GM13976 (cell line): ENCODE measurements at regions not wholly inside any gene's neighbourhood (a gene's known extent, or its start where the extent isn't known, plus 50 kb on each side); places are given as distances from the start of the nearest gene placed in this dataset.

Source experiments
- DNase-seq: peaks from one replicate; pipeline ENCODE4 v3.0.0; 2012; ENCODE audit warnings: low spot score
- in situ Hi-C: fragments of 300-500 bp; cut with MboI; formaldehyde crosslinking; loops from one replicate; pipeline ENCODE4 v1.12.0; 2022; ENCODE audit warnings: low sequenced_read_pairs, mixed read lengths, inconsistent platforms; ENCODE audit not compliant: unreplicated experiment
- TF ChIP-seq, protein P1 (sequence below): IDR thresholded peaks from 2 replicates; pipeline ENCODE4 v1.5.1; 2012; ENCODE audit warnings: borderline replicate concordance, mild to moderate bottlenecking; ENCODE audit not compliant: insufficient read depth; ENCODE audit errors: extremely low read depth, missing control alignments, control extremely low read depth

DNA sequence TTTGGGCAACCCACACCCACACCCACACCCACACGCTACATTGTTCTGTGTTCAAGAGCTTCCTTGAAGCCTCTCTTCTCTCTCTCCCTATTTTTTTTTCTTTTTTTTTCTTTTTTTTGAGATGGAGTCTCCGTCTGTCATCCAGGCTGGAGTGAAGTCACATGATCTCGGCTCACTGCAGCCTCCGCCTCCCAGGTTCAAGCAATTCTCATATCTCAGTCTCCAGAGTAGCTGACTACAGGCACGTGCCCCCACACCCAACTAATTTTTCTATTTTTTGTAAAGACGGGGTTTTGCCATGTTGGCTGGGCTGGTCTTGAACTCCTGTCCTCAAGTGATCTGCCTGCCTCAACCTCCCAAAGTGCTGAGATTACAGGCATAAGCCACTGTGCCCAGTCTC is 271.1 kb downstream of the SHQ1 start:
- in situ Hi-C loops = no loop called here
- DNase-seq = no peak

DNA sequence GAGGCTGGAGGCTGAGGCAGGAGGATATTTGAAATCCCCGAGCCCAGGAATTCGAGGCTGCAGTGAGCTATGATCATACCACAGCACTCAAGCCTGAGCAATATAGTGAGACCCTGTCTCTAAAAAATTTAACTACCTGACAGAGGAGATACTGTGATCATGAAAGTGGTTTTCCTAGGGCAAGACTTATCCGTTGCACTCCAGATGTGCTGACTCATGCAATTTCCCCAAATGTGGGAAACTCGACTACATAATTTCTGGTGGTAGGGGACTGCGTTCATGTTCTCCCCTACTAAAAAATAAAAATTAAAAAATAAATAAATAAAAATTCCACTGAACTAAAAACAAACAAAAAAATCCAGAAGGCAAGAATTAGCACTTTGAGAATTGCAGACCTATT is 271.7 kb downstream of the SHQ1 start:
- DNase-seq = no peak
- TF ChIP-seq, protein P1, sequence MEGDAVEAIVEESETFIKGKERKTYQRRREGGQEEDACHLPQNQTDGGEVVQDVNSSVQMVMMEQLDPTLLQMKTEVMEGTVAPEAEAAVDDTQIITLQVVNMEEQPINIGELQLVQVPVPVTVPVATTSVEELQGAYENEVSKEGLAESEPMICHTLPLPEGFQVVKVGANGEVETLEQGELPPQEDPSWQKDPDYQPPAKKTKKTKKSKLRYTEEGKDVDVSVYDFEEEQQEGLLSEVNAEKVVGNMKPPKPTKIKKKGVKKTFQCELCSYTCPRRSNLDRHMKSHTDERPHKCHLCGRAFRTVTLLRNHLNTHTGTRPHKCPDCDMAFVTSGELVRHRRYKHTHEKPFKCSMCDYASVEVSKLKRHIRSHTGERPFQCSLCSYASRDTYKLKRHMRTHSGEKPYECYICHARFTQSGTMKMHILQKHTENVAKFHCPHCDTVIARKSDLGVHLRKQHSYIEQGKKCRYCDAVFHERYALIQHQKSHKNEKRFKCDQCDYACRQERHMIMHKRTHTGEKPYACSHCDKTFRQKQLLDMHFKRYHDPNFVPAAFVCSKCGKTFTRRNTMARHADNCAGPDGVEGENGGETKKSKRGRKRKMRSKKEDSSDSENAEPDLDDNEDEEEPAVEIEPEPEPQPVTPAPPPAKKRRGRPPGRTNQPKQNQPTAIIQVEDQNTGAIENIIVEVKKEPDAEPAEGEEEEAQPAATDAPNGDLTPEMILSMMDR = no peak
- in situ Hi-C loops = no loop called here

More for the DNA sequence above, 271.1 kb downstream of the SHQ1 start:
- TF ChIP-seq, protein P1 = no peak

DNA sequence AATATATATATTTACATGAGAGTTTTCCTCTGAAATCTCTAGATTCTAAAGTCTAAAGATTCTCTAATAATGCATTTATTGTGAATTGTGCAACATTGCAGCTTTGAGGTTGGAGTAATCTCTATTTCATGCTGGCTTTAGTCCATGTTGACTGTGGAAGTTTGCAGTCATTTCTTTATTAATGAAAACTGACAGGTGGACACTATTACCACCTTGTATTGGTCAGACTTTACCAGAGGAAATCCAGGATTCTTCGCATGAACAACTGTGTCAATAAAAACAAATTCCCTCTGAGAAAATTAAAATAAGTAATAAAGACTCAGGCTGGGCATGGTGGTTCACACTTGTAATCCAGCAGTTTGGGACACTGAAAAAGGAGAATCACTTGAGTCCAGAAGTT is 274.1 kb downstream of the SHQ1 start:
- TF ChIP-seq, protein P1 = no peak
- no peak for DNase-seq
- in situ Hi-C loops = no loop called here

DNA sequence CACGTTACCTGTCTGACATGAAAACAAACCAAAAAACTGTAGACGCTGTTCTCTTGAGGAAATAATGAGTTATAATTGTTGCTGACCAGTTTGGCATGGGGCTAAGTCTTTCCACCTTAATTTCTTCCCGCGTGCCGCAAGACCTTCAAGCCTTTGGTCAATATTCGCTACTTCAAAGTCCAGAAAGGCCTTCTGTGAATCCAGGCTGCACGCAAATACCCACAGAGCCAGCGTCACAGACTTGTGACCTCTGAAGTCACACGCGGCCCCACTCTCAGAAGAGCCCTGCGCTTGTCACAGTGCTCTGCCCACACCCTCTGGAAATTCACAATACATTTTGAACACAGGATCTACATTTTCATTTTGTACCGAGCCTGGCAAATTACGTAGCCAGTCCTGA is 275.2 kb downstream of the SHQ1 start:
- no peak for DNase-seq
- in situ Hi-C loops = no loop called here
- TF ChIP-seq, protein P1 = no peak

DNA sequence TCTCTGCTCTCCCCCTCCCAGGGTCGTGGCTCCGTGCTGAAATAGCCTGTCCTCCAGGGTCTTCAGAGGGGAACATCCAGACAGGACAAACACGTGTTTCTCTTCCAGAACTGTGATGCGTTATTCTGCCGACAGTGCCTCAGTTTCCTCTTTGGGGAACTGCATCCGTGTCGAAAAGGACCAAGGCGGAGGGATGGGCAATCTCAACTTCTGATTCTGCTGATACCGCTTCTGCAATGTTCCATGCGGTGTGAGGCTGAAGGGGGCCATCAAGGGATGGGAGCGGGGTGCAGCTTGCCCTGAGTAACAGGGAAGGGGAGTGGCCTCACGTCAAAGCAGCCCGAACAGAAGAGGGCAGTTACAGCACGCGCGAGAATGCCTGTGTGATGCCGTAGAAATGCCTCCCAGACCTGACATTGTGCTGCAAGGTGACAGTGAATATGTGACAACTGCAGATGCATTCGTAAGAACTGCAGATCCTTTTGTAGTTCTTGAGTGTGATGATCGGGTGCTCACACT is 275.7 kb downstream of the SHQ1 start:
- no peak for DNase-seq
- in situ Hi-C loops = no loop called here

DNA sequence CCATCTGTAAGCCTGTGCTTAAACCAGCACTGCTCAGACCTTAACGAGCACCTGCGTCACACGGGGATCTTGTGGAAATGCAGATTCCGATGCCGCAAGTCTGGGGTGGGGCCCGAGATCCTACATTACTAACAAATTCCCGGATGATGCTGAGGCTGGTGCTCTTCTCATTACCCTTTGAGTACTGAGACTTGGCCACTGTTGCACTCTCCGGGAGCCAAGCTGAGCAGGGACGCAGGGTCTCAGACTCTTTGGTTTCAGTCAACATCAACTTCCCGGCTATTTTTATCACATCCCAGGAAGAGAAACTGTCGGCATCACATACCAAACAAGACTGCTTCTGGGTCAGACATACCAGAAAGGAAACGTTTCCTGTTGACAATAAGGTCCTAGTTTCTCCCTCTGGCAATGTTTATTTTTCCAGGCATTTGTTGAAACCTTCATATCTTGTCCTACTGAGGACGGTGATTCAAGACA is 276.6 kb downstream of the SHQ1 start:
- TF ChIP-seq, protein P1 = no peak
- in situ Hi-C loops = no loop called here
- no peak for DNase-seq

More for the DNA sequence above, 275.7 kb downstream of the SHQ1 start:
- TF ChIP-seq, protein P1 = no peak
